ENCODE measurements at regions not wholly inside any gene's neighbourhood (a gene's known extent, or its start where the extent isn't known, plus 50 kb on each side); places are given as distances from the start of the nearest gene placed in this dataset.

DNA sequence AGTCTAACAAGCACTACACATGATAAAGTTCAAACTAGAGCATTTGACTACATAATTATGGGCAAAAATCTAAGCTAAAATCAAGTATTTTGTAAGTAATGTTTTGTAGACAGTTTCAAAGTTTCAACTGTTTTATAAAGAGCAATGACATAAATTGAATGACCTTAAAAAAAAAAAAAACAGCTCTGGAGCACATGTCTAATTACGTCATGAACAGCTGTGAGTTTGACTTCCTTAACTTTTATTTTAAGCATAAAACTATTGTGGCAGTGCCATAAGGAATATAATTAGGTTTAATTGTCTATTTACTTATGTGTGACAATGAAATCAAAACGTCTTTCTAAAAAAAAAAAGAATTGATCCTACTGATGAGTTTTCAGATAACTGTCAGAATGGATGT is 272.5 kb upstream of the LRRC7 start:
- TF ChIP-seq, protein P1, sequence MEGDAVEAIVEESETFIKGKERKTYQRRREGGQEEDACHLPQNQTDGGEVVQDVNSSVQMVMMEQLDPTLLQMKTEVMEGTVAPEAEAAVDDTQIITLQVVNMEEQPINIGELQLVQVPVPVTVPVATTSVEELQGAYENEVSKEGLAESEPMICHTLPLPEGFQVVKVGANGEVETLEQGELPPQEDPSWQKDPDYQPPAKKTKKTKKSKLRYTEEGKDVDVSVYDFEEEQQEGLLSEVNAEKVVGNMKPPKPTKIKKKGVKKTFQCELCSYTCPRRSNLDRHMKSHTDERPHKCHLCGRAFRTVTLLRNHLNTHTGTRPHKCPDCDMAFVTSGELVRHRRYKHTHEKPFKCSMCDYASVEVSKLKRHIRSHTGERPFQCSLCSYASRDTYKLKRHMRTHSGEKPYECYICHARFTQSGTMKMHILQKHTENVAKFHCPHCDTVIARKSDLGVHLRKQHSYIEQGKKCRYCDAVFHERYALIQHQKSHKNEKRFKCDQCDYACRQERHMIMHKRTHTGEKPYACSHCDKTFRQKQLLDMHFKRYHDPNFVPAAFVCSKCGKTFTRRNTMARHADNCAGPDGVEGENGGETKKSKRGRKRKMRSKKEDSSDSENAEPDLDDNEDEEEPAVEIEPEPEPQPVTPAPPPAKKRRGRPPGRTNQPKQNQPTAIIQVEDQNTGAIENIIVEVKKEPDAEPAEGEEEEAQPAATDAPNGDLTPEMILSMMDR (IDR thresholded peaks at IDR 0.05; ENCODE audit: low read depth, low read length) = no peak
- in situ Hi-C loops (cut with HindIII; ENCODE audit: low sequenced_read_pairs) = no loop called here
- no peak for DNase-seq (ENCODE audit: low read depth, low spot score)
- no peak overlapping the region for H3K4me3 ChIP-seq (ENCODE audit: low read depth, low read length)

DNA sequence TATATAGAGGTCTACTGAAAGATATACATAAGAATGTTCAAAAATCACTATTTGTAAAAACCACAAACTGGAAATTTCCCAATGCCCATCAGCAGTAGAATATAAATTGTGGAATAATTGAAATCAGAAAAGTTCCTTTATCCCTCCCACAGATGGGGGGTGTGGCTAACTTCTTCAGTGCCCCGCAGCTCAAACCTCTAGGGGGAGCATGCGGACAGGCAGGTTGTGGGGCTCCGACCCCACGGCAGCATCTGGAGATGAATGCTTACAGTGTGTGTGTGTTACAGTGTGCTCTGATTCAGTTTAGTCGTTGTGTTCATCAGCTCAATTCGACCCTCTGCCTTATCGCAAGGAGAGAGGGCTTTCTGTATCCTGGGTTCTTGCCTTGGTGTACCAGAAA is 262.1 kb upstream of the LRRC7 start:
- H3K4me3 ChIP-seq (ENCODE audit: low read depth, low read length) = no peak overlapping the region
- in situ Hi-C loops (cut with HindIII; ENCODE audit: low sequenced_read_pairs) = no loop called here
- TF ChIP-seq, protein P1 (IDR thresholded peaks at IDR 0.05; ENCODE audit: low read depth, low read length) = peak; percentile 5
- no peak for DNase-seq (ENCODE audit: low read depth, low spot score)

DNA sequence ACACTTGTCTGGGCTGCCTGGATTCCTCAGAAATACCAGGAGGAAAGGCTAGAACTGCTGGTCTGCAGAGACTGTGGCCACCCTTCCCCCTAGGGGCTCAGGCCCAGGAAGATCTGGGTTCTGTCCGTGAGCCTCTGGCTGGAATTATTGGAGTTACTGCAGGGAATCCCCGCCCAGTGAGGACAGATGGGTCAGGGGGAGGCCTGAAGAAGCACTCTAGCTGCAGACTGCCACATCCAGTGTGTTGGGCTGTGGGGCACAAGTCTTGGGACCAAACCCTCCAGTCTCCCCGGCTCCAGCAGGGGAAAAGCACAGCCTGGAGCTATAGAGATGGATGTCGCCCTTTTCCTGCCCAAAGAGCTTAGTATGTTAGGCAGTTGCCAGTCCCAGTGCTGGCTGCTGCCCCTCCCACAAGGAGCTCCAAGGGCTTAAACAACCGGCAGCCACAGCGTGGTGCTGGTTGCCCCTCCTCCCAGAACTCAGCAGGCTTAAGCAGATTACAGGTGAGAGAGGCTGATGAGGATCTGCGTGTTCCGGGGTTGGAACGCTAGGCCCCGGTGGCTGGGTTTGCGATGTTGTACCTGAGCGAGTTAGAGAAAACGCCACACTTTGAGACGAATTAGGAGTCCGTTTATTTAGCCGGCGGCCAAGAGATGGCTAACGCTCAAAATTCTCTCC is 255.5 kb upstream of the LRRC7 start:
- DNase-seq (ENCODE audit: low read depth, low spot score) = no peak
- TF ChIP-seq, protein P1 (IDR thresholded peaks at IDR 0.05; ENCODE audit: low read depth, low read length) = no peak
- no peak overlapping the region for H3K4me3 ChIP-seq (ENCODE audit: low read depth, low read length)
- in situ Hi-C loops (cut with HindIII; ENCODE audit: low sequenced_read_pairs) = no loop called here

DNA sequence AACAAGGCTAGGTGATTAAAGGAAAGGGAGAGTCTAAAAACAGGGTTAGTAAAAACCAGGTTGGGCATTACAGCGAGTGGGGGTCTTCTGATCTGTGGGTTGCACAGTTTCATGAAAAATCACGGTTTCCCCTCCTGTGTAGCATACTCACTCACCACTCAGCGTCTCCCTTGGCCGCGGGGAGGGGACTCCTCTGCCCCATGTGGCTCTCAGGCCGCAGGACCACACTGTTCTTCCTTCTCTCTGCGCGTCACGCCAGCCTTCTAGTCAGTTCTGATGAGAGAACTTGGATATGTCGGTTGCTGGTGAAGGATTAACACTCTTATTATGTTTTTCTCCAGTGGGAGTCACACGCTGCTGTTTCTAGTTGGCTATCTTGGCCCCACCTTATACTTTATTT is 254.6 kb upstream of the LRRC7 start:
- DNase-seq (ENCODE audit: low read depth, low spot score) = no peak
- H3K4me3 ChIP-seq (ENCODE audit: low read depth, low read length) = no peak overlapping the region
- in situ Hi-C loops (cut with HindIII; ENCODE audit: low sequenced_read_pairs) = no loop called here

DNA sequence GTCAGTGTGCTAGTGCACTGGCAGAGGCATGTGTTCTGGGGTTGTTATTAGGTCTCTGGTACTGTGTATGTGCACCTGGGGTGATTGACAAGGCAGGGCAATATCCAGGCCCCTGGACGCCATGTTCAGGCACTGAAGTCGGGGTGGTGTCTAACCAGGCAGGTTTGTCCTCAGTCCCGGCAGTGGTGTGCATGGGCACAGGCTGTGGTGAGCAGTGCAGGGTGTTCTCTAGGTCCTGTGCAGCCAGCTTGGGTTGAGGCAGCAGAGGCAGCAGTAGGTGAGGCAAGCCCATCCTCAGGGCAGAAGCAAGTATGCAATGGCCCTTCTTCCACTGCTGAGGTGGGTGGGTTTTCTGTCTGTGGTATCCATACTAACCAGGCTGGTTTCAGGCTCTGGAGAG is 252.3 kb upstream of the LRRC7 start:
- in situ Hi-C loops (cut with HindIII; ENCODE audit: low sequenced_read_pairs) = no loop called here
- no peak overlapping the region for H3K4me3 ChIP-seq (ENCODE audit: low read depth, low read length)
- no peak for DNase-seq (ENCODE audit: low read depth, low spot score)
- TF ChIP-seq, protein P1 (IDR thresholded peaks at IDR 0.05; ENCODE audit: low read depth, low read length) = no peak

More for the DNA sequence above, 254.6 kb upstream of the LRRC7 start:
- TF ChIP-seq, protein P1 (IDR thresholded peaks at IDR 0.05; ENCODE audit: low read depth, low read length) = no peak

DNA sequence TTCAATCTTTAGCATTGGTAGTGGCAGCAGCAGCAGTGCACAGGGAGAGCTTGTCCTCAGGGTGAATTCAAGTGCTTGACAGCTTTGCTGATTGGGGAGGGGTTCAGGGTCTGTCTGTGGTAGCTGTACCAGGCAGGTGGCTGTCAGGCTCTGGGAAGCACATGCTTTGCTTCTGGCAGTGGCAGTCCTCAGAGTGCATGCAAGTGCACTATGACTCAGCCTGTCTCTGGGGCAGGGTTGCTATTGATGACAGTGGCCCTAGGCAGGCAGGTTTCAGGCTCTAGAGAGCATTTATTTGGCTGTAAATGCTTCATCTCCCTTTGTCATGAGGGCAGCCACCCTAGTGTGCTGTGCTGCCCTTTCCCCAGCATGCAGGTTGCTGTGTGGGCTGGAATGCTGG is 251.9 kb upstream of the LRRC7 start:
- TF ChIP-seq, protein P1 (IDR thresholded peaks at IDR 0.05; ENCODE audit: low read depth, low read length) = no peak
- no peak for DNase-seq (ENCODE audit: low read depth, low spot score)
- in situ Hi-C loops (cut with HindIII; ENCODE audit: low sequenced_read_pairs) = no loop called here
- no peak overlapping the region for H3K4me3 ChIP-seq (ENCODE audit: low read depth, low read length)

Measured in astrocyte of the spinal cord (primary cell).